Glutamatergic neuron (in vitro differentiated cells): ENCODE measurements at regions not wholly inside any gene's neighbourhood (a gene's known extent, or its start where the extent isn't known, plus 50 kb on each side); places are given as distances from the start of the nearest gene placed in this dataset.

Experiments used
- DNase-seq: peaks from one replicate; pipeline ENCODE4 v3.0.0; 2022
- H3K27ac Mint-ChIP-seq: one replicate; pipeline ENCODE4 v1.8.0; 2020; ENCODE audit warnings: mild to moderate bottlenecking, mixed read lengths, inconsistent platforms; ENCODE audit not compliant: unreplicated experiment
- H3K27me3 Mint-ChIP-seq: one replicate; pipeline ENCODE4 v1.8.0; 2020; ENCODE audit warnings: mild to moderate bottlenecking, moderate library complexity, mixed read lengths, inconsistent platforms; ENCODE audit not compliant: unreplicated experiment
- H3K36me3 Mint-ChIP-seq: one replicate; pipeline ENCODE4 v1.8.0; 2020; ENCODE audit warnings: mild to moderate bottlenecking, mixed read lengths, inconsistent platforms; ENCODE audit not compliant: unreplicated experiment
- H3K4me1 Mint-ChIP-seq: one replicate; pipeline ENCODE4 v1.8.0; 2020; ENCODE audit warnings: mild to moderate bottlenecking, low read depth, mixed read lengths, inconsistent platforms; ENCODE audit not compliant: unreplicated experiment
- H3K4me3 Mint-ChIP-seq: one replicate; pipeline ENCODE4 v1.8.0; 2020; ENCODE audit warnings: mild to moderate bottlenecking, mixed read lengths, inconsistent platforms; ENCODE audit not compliant: unreplicated experiment
- H3K9me3 Mint-ChIP-seq: one replicate; pipeline ENCODE4 v1.8.0; 2020; ENCODE audit warnings: mild to moderate bottlenecking, moderate library complexity, mixed read lengths, inconsistent platforms; ENCODE audit not compliant: unreplicated experiment
- CTCF ChIP-seq: fragments of 200-600 bp; sonication (generic); IDR thresholded peaks from one replicate; pipeline ENCODE4 v1.5.0; 2021; ENCODE audit not compliant: partially characterized antibody, unreplicated experiment

GRCh38 chr3:80096909-80097308 lies 329.1 kb upstream of the ROBO1 start:
- no peak for TF ChIP-seq CTCF
- Mint-ChIP-seq H3K4me3 (no peak overlapping the region), H3K9me3 (peaks cover 4% of the 10 kb centered on the region), H3K27me3 (no peaks in the 10 kb centered on the region), H3K4me1 (peaks cover 7% of the 10 kb centered on the region), H3K27ac (no peak overlapping the region), H3K36me3 (no peaks in the 10 kb centered on the region)
- DNase-seq = no peak

- no peak for TF ChIP-seq CTCF
- no peaks in the 10 kb centered on the region for H3K9me3 Mint-ChIP-seq
- H3K4me3 Mint-ChIP-seq = no peak overlapping the region
- no peaks in the 10 kb centered on the region for H3K27me3 Mint-ChIP-seq
- DNase-seq = no peak
- no peaks in the 10 kb centered on the region for H3K36me3 Mint-ChIP-seq
- H3K27ac Mint-ChIP-seq = no peak overlapping the region
- H3K4me1 Mint-ChIP-seq = peaks cover 1% of the 10 kb centered on the region
Observed at GRCh38 chr3:80094589-80094988, 326.8 kb upstream of the ROBO1 start.

- Mint-ChIP-seq H3K4me1 (peaks cover 5% of the 10 kb centered on the region), H3K27me3 (no peaks in the 10 kb centered on the region), H3K27ac (no peak overlapping the region), H3K36me3 (no peaks in the 10 kb centered on the region), H3K4me3 (no peak overlapping the region), H3K9me3 (no peaks in the 10 kb centered on the region)
- no peak for DNase-seq
- TF ChIP-seq CTCF = no peak
Observed at GRCh38 chr3:80087767-80088166, 320.0 kb upstream of the ROBO1 start.

- no peaks in the 10 kb centered on the region for H3K36me3 Mint-ChIP-seq
- no peak for TF ChIP-seq CTCF
- H3K27ac Mint-ChIP-seq = no peak overlapping the region
- peaks cover 2% of the 10 kb centered on the region for H3K27me3 Mint-ChIP-seq
- no peak overlapping the region for H3K4me3 Mint-ChIP-seq
- peaks cover 9% of the 10 kb centered on the region for H3K4me1 Mint-ChIP-seq
- no peaks in the 10 kb centered on the region for H3K9me3 Mint-ChIP-seq
- DNase-seq = no peak
Observed at GRCh38 chr3:80086426-80086825, 318.6 kb upstream of the ROBO1 start.

- H3K9me3 Mint-ChIP-seq = no peaks in the 10 kb centered on the region
- H3K27ac Mint-ChIP-seq = no peak overlapping the region
- TF ChIP-seq CTCF = no peak
- H3K4me3 Mint-ChIP-seq = no peak overlapping the region
- H3K27me3 Mint-ChIP-seq = peaks cover 2% of the 10 kb centered on the region
- DNase-seq = no peak
- H3K36me3 Mint-ChIP-seq = no peaks in the 10 kb centered on the region
- H3K4me1 Mint-ChIP-seq = peaks cover 5% of the 10 kb centered on the region
Observed at GRCh38 chr3:80079886-80080285, 312.1 kb upstream of the ROBO1 start.
